ENCODE measurements at regions not wholly inside any gene's neighbourhood (a gene's known extent, or its start where the extent isn't known, plus 50 kb on each side); places are given as distances from the start of the nearest gene placed in this dataset.

GRCh38 chr13:85879014-85879413 lies 79.8 kb upstream of the SLITRK6 start:
- Histone ChIP-seq H2AK5ac (ENCODE audit: low read depth, low read length) (no peak overlapping the region), H2BK120ac (ENCODE audit: low read depth, low read length) (no peak overlapping the region), H4K8ac (ENCODE audit: low read depth in 2 of 2, low read length in 2 of 2) (no peak overlapping the region), H3K4me1 (ENCODE audit: control insufficient read depth, insufficient read depth, low read length) (no peaks in the 10 kb centered on the region), H3K9me1 (ENCODE audit: insufficient read depth, low read length) (no peaks in the 10 kb centered on the region), H2BK5ac (ENCODE audit: low read depth, low read length, poor library complexity, severe bottlenecking) (no peak overlapping the region), H3K18ac (ENCODE audit: low read depth, low read length) (no peak overlapping the region), H3K9ac (ENCODE audit: low read depth, low read length) (no peak overlapping the region), H2BK15ac (ENCODE audit: low read depth, low read length) (no peak overlapping the region), H3K36me3 (ENCODE audit: control insufficient read depth, insufficient read depth, low read length) (no peaks in the 10 kb centered on the region), H4K91ac (ENCODE audit: insufficient read depth, low read depth, low read length) (no peak overlapping the region), H3K9me3 (ENCODE audit: control insufficient read depth, insufficient read depth, low read length) (no peaks in the 10 kb centered on the region), H2AK9ac (replicated peaks; ENCODE audit: low read depth, low read length, poor library complexity) (no peak overlapping the region), H3K27ac (ENCODE audit: insufficient read depth, low read length) (no peak overlapping the region), H4K20me1 (ENCODE audit: insufficient read depth, low read length) (no peaks in the 10 kb centered on the region), H2AFZ (replicated peaks; ENCODE audit: low read length, poor library complexity) (no peak overlapping the region), H3K23ac (ENCODE audit: low read depth, low read length) (no peak overlapping the region), H3K14ac (replicated peaks; ENCODE audit: low read depth, low read length) (no peak overlapping the region), H3K4me3 (ENCODE audit: insufficient read depth, low read depth, low read length) (no peak overlapping the region), H3K56ac (ENCODE audit: extremely low read depth, insufficient read depth, low read length) (no peak overlapping the region), H4K5ac (ENCODE audit: low read depth, low read length) (no peak overlapping the region), H3K4me2 (ENCODE audit: low read depth, low read length) (no peak overlapping the region), H3K4ac (ENCODE audit: low read depth, low read length) (no peak overlapping the region), H3K27me3 (ENCODE audit: control insufficient read depth, insufficient read depth, low read length) (no peaks in the 10 kb centered on the region), H2BK20ac (ENCODE audit: low read depth, low read length) (no peak overlapping the region), H3K79me1 (ENCODE audit: low read depth in 1 of 2, low read length in 2 of 2) (no peaks in the 10 kb centered on the region)
- dilution Hi-C loops (cut with HindIII; ENCODE audit: low sequenced_read_pairs, unreplicated experiment) = no loop called here
- POLR2A ChIA-PET (ENCODE audit: unreplicated experiment) = no interaction called here
- no CpG with 5 or more reads among the region's 2 CpGs for WGBS, 2 experiments (ENCODE audit: extremely low coverage in 2 of 2, insufficient read length in 1 of 2)
- no peak for TF ChIP-seq FOS (IDR thresholded peaks at IDR 0.05; ENCODE audit: low read depth, low read length)
- TF ChIP-seq NFE2L2 (IDR thresholded peaks at IDR 0.05; ENCODE audit: low read depth, low read length) = no peak
- no peak for TF ChIP-seq CTCF (conservative IDR thresholded peaks at IDR 0.05; ENCODE audit: low read depth, low read length)
- no peak for TF ChIP-seq RFX5 (IDR thresholded peaks at IDR 0.05; ENCODE audit: low read depth, low read length)
- no peak for TF ChIP-seq CHD1 (IDR thresholded peaks at IDR 0.05; ENCODE audit: low read depth, low read length)
- TF ChIP-seq MAFK (IDR thresholded peaks at IDR 0.05; ENCODE audit: low read depth, low read length) = no peak
- TF ChIP-seq POLR2A (IDR thresholded peaks at IDR 0.05; ENCODE audit: low read depth, low read length) = no peak
- TF ChIP-seq RAD21 (IDR thresholded peaks at IDR 0.05; ENCODE audit: low read length) = no peak
- TF ChIP-seq SMC3 (IDR thresholded peaks at IDR 0.05; ENCODE audit: low read depth, low read length) = no peak
- TF ChIP-seq BHLHE40 (IDR thresholded peaks at IDR 0.05; ENCODE audit: low read depth, low read length) = no peak
- no peak for TF ChIP-seq RCOR1 (IDR thresholded peaks at IDR 0.05; ENCODE audit: insufficient replicate concordance, low read length)
- TF ChIP-seq MAZ (IDR thresholded peaks at IDR 0.05; ENCODE audit: borderline replicate concordance, low read depth, low read length) = no peak
- no peak for TF ChIP-seq CEBPB (IDR thresholded peaks at IDR 0.05; ENCODE audit: low read depth, low read length)
- intact Hi-C loops (cut with micrococcal nuclease) = no loop called here
- CTCF ChIA-PET = no interaction called here
- BruUV-seq (replicated peaks) = no TSS peak
- no peak for ATAC-seq (ENCODE audit: low read depth)
- in situ Hi-C loops (cut with MboI; ENCODE audit: low sequenced_read_pairs) = no loop called here
- DNase-seq = no peak

Measured in IMR-90 (cell line).